Right lobe of liver (tissue), 4 donors: ENCODE measurements at regions not wholly inside any gene's neighbourhood (a gene's known extent, or its start where the extent isn't known, plus 50 kb on each side); places are given as distances from the start of the nearest gene placed in this dataset.

Experiments used
- POLR2A ChIP-seq: fragments of 450-650 bp; IDR thresholded peaks from one replicate; pipeline ENCODE4 v1.6.1; 2017; ENCODE audit warnings: antibody characterized with exemption, mild to moderate bottlenecking
- TF ChIP-seq, protein P1 (sequence below), 4 donors: fragments of 200-600 bp in 3 of 4; fragments of 450-650 bp in 1 of 4; IDR thresholded peaks; one replicate each; pipeline versions ENCODE4 v1.5.1 to v1.8.0; 2016 to 2022; ENCODE audit warnings: antibody characterized with exemption in 4 of 4, mild to moderate bottlenecking in 2 of 4
- donor health status: DM: no; HTN: no; CAD: no.
- donor health status: DM: no; HTN: no; CAD: no.
- donor health status: DM: no; HTN: yes; CAD: no.

DNA sequence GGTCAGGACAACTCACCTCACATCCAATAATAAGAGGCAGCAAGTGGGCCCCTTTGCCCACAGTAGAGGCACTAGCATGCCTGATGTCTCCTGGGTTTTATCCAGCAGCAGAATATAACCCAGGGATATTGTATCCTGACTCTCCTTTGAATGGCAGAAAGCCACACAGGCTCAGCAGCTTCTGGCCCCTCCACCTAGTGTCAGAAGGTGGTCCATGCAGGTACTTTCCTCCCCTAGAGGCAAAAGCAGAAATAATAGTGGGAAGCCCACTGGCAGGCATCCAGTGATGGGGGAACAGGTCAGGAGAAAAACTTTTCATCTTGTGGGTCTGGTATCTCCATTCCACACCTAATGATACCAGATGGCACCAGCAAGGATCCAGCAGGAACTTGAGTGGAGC, 75.5 kb upstream of the IRS4 start:
- TF ChIP-seq, protein P1, sequence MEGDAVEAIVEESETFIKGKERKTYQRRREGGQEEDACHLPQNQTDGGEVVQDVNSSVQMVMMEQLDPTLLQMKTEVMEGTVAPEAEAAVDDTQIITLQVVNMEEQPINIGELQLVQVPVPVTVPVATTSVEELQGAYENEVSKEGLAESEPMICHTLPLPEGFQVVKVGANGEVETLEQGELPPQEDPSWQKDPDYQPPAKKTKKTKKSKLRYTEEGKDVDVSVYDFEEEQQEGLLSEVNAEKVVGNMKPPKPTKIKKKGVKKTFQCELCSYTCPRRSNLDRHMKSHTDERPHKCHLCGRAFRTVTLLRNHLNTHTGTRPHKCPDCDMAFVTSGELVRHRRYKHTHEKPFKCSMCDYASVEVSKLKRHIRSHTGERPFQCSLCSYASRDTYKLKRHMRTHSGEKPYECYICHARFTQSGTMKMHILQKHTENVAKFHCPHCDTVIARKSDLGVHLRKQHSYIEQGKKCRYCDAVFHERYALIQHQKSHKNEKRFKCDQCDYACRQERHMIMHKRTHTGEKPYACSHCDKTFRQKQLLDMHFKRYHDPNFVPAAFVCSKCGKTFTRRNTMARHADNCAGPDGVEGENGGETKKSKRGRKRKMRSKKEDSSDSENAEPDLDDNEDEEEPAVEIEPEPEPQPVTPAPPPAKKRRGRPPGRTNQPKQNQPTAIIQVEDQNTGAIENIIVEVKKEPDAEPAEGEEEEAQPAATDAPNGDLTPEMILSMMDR (IDR thresholded peaks at IDR 0.05): no peak
- no peak for TF ChIP-seq POLR2A
